ENCODE measurements at regions not wholly inside any gene's neighbourhood (a gene's known extent, or its start where the extent isn't known, plus 50 kb on each side); places are given as distances from the start of the nearest gene placed in this dataset.
"Not testable (repeated sequence)": the region's sequence is repeated elsewhere in the genome, so short reads cannot be mapped to it uniquely, and the experiment has no call there.

- not testable (repeated sequence) for DNase-seq (ENCODE audit: low read depth, low spot score)
These were observed 613.9 kb downstream of the HTR1B start for GRCh38 chr6:76849274-76849970.

- DNase-seq (ENCODE audit: low read depth, low spot score), result no peak
These were observed 620.1 kb downstream of the HTR1B start for GRCh38 chr6:76843054-76843822.

- no peak for DNase-seq (ENCODE audit: low read depth, low spot score)
These were observed 622.4 kb downstream of the HTR1B start for GRCh38 chr6:76840865-76841264.

GRCh38 chr6:76840041-76840745, 623.1 kb downstream of the HTR1B start:
- no peak for DNase-seq (ENCODE audit: low read depth, low spot score)

GRCh38 chr6:76839505-76839904, 623.8 kb downstream of the HTR1B start:
- no peak for DNase-seq (ENCODE audit: low read depth, low spot score)

- DNase-seq (ENCODE audit: low read depth, low spot score), result no peak
These were observed 625.7 kb downstream of the HTR1B start for GRCh38 chr6:76837564-76837963.

GRCh38 chr6:76835695-76836094, 627.6 kb downstream of the HTR1B start:
- no peak for DNase-seq (ENCODE audit: low read depth, low spot score)

GRCh38 chr6:76835293-76835692, 628.0 kb downstream of the HTR1B start:
- DNase-seq (ENCODE audit: low read depth, low spot score), result no peak

- no peak for DNase-seq (ENCODE audit: low read depth, low spot score)
These were observed 628.9 kb downstream of the HTR1B start for GRCh38 chr6:76834399-76834798.

- no peak for DNase-seq (ENCODE audit: low read depth, low spot score)
These were observed 632.0 kb downstream of the HTR1B start for GRCh38 chr6:76831299-76831698.

GRCh38 chr6:76823578-76823977, 639.7 kb downstream of the HTR1B start:
- not testable (repeated sequence) for DNase-seq (ENCODE audit: low read depth, low spot score)

GRCh38 chr6:76818451-76818850, 644.8 kb downstream of the HTR1B start:
- DNase-seq (ENCODE audit: low read depth, low spot score), result no peak

GRCh38 chr6:76817429-76817828, 645.9 kb downstream of the HTR1B start:
- no peak for DNase-seq (ENCODE audit: low read depth, low spot score)

- no peak for DNase-seq (ENCODE audit: low read depth, low spot score)
These were observed 648.5 kb downstream of the HTR1B start for GRCh38 chr6:76814496-76815458.

GRCh38 chr6:76810286-76810685, 653.0 kb downstream of the HTR1B start:
- DNase-seq (ENCODE audit: low read depth, low spot score), result no peak

- no peak for DNase-seq (ENCODE audit: low read depth, low spot score)
These were observed 660.2 kb downstream of the HTR1B start for GRCh38 chr6:76803038-76803580.

- DNase-seq (ENCODE audit: low read depth, low spot score), result no peak
These were observed 670.9 kb downstream of the HTR1B start for GRCh38 chr6:76792394-76792793.

- DNase-seq (ENCODE audit: low read depth, low spot score), result no peak
These were observed 672.4 kb downstream of the HTR1B start for GRCh38 chr6:76790881-76791280.

- DNase-seq (ENCODE audit: low read depth, low spot score), result no peak
These were observed 673.1 kb downstream of the HTR1B start for GRCh38 chr6:76790045-76790796.

GRCh38 chr6:76789580-76789979, 673.7 kb downstream of the HTR1B start:
- DNase-seq (ENCODE audit: low read depth, low spot score), result no peak

Measured in brain pericyte (primary cell).